VCaP (cell line): ENCODE measurements at regions not wholly inside any gene's neighbourhood (a gene's known extent, or its start where the extent isn't known, plus 50 kb on each side); places are given as distances from the start of the nearest gene placed in this dataset.

Experiments used
- H3K27ac ChIP-seq: fragments of 450-650 bp; 2 replicates; pipeline ENCODE4 v1.5.1; 2017
- TF ChIP-seq, protein P1 (sequence below): fragments of 450-650 bp; conservative IDR thresholded peaks from 2 replicates; pipeline ENCODE4 v1.5.1; 2017; ENCODE audit warnings: mild to moderate bottlenecking, moderate library complexity

DNA sequence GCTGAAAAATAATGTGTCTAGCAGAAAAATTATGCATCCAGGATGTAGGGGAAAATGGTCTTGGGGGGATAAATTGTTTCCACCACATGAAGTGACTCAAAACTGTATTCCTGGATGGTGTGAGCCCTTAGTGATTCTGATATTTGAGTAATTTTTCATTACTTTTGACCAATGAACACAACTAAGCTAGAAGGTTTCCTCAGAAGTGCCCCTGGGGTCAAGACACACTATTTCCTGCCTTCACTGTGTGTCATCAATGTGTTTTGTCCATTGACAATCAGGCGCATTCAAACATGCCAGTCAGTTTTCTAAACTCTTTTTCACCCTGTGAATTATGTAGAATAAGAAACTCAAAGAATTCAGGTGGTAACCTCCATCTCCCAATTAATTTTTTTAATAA is 130.5 kb upstream of the REG3G start:
- TF ChIP-seq, protein P1, sequence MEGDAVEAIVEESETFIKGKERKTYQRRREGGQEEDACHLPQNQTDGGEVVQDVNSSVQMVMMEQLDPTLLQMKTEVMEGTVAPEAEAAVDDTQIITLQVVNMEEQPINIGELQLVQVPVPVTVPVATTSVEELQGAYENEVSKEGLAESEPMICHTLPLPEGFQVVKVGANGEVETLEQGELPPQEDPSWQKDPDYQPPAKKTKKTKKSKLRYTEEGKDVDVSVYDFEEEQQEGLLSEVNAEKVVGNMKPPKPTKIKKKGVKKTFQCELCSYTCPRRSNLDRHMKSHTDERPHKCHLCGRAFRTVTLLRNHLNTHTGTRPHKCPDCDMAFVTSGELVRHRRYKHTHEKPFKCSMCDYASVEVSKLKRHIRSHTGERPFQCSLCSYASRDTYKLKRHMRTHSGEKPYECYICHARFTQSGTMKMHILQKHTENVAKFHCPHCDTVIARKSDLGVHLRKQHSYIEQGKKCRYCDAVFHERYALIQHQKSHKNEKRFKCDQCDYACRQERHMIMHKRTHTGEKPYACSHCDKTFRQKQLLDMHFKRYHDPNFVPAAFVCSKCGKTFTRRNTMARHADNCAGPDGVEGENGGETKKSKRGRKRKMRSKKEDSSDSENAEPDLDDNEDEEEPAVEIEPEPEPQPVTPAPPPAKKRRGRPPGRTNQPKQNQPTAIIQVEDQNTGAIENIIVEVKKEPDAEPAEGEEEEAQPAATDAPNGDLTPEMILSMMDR = no peak
- H3K27ac ChIP-seq = no peak overlapping the region

DNA sequence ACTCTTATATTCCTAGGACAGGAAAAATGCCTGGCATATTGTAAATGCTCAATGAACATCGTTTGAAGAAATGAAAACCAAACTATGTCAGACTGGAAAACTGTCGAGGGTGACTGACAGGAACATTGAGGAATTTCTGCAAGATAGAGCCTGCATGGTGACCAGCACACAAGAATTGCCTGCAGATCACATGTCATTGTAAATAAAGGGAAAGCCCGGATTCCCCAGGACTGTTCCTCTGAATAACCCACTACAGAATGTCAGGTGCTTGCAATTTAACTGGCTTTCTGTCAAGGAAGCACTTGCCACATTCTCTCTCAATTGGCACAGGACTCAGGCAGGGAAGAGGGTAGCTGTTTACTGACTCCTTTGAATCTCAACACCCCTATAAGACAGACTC is 129.0 kb upstream of the REG3G start:
- TF ChIP-seq, protein P1 = no peak
- no peak overlapping the region for H3K27ac ChIP-seq

DNA sequence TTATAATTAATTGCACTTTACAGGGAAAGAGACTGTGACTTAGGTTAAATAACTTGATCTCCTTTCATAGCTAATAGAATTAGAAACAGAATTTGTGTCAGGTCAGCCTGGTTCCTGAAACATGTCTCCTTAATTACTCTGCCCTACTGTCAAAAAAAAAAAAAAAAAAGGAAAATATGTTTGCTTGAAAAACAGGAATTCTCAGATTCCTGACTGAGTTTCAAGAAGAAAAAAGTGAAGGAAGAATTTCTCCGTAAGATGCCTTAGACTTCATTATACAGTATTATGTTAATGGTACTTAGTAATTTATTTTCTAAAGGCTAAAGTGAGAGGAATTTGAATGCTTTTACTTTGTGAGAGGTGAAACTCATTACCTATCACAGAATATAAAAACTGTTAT is 118.4 kb upstream of the REG3G start:
- no peak overlapping the region for H3K27ac ChIP-seq
- TF ChIP-seq, protein P1 = no peak

DNA sequence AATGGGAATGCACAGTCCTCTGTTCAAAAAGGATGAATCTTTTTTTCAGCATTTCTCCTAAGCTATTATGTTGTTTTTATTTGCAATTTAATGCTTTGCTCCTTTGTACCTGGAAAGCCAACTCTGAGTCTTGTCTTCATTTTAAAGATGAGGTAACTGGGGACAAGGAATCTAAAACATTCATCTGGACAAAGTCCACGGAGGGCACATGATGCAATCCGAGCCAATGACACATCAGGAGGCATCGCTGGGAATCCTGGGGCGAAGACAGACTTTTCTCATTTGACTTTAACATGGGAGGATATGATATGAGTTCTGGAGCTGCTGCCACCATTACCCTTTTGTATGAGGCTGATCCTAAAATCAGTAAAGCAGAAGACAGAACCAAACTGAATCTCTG is 116.5 kb upstream of the REG3G start:
- TF ChIP-seq, protein P1 = no peak

DNA sequence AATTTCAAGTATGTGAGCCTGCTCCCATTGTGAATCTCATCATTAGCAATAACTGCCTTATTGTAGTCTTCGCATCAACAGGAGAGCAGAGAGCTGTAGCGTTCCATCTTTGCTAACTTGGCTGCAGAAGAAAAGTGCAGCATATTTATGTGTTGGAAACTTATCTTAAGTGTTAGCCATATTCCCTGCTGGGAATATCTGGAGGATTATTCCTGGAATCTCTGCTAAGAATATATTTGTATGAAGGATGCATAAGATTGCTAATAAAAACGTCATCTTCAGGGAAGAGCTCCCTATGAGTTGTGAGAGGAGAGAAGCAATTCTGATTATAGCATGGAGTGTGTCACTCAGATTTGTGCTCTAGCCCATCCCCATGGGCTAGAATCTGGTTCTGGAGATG is 115.1 kb upstream of the REG3G start:
- TF ChIP-seq, protein P1 = no peak

More for the DNA sequence above, 116.5 kb upstream of the REG3G start:
- no peak overlapping the region for H3K27ac ChIP-seq

DNA sequence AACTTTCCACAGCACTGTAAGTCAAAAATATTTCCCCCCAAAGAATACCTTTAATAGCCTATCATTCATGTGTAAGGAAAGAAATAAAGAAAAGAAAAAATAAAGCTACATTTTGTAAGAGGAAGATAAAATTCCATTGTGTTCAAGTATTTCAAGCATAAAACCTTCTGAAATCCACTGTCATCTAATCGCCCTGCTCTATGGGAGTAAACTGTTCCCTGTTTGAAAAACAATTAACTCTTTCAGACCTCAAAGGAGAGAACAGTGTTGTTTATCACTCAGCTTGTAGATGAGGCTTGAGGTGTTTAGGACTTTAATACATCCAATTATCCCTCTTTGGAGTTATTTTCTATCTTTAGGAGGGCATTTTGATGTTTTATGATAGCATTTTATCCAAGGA is 112.2 kb upstream of the REG3G start:
- TF ChIP-seq, protein P1 = no peak
- H3K27ac ChIP-seq = no peak overlapping the region

More for the DNA sequence above, 115.1 kb upstream of the REG3G start:
- H3K27ac ChIP-seq = no peak overlapping the region

DNA sequence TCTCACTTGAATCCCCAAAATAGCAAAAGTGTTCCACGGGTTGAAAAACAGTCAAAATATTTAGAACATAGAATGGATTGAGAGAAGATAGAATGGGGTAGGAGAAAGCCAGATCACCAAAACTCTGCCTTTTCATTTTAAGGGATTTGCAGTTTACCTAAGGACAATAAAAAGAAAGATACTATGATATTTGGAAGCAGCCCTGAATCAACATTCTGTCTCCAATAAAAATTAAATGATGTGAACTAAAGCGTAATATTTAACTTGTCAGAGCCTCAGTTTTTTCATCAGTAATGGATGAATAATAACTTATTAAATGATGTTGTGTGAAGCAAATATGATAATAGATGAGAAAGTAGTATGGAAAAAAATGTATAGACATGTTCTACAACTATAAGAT is 100.2 kb upstream of the REG3G start:
- H3K27ac ChIP-seq = peak overlapping the region; percentile 60
- TF ChIP-seq, protein P1 = no peak

DNA sequence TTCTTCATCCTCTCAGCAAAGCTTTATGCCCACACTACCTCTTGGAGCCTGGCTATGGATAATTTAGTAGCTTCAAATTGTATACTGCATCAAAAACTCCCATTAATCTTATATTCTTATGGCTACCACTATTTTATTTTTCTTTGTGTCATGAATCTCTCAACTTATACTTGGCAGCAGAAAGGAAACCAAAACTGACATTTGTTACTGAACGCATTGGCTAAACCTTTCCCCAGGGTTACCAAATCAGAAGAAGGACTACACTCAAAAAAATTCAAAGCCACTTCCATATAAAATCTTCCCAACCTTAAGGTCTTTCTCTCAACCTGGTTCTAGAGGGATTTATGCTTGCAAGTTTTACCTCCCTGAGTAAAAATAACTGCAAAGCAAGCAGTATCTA is 97.0 kb upstream of the REG3G start:
- H3K27ac ChIP-seq = no peak overlapping the region
- TF ChIP-seq, protein P1 = no peak
